Activated CD4-positive, alpha-beta T cell treated with anti-CD3 and anti-CD28 coated beads, Interleukin-2, amount 50 U/mL, for 16 hours (primary cell): ENCODE measurements at regions not wholly inside any gene's neighbourhood (a gene's known extent, or its start where the extent isn't known, plus 50 kb on each side); places are given as distances from the start of the nearest gene placed in this dataset.
"Not testable (repeated sequence)": the region's sequence is repeated elsewhere in the genome, so short reads cannot be mapped to it uniquely, and the experiment has no call there.

Experiments used
- DNase-seq: peaks from one replicate; pipeline ENCODE4 v3.0.0-alpha.2; 2020

- no peak for DNase-seq
These were observed 650.3 kb upstream of the ALG10B start for GRCh38 chr12:37666069-37666781.

DNA sequence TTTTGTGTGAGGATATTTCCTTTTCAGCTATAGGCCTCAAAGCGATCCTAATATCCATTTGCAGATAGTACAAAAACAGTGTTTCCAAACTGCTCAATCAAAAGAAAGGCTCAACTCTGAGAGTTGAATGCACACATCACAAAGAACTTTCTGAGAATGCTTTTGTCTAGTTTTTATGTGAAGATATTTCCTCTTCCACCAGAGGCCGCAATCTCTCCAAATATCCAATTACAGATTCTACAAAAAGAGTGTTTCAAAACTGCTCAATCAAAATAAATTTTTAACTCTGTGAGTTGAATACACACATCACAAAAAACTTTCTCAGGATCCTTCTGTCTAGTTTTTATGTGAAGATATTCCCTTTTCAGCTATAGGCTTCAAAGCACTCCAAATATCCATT lies 648.0 kb upstream of the ALG10B start:
- not testable (repeated sequence) for DNase-seq

GRCh38 chr12:37672655-37673260 lies 643.8 kb upstream of the ALG10B start:
- DNase-seq: peak; percentile 1

- no peak for DNase-seq
These were observed 595.7 kb upstream of the ALG10B start for GRCh38 chr12:37720846-37721245.

DNA sequence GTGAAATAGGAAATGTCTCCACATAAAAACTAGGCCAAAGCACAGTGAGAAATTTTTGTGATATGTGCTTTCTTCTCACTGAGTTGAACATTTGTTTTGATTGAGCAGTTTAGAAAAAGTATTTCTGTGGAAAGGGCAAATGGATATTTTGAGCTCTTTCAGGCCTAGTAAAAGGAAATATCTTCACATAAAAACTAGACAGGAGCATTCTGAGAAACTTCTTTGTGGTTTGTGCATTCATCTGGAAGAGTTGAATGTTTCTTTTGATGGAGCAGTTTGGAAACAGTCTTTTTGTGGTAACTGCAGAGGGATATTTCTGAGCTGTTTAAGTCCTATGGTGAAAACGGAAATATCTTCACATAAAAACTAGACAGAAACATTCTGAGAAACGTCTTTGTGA lies 582.7 kb upstream of the ALG10B start:
- no peak for DNase-seq
